HTR-8/SVneo (cell line): ENCODE measurements at regions not wholly inside any gene's neighbourhood (a gene's known extent, or its start where the extent isn't known, plus 50 kb on each side); places are given as distances from the start of the nearest gene placed in this dataset.

ENCODE experiments used
- DNase-seq: peaks from one replicate; pipeline ENCODE4 v3.0.0; 2011; ENCODE audit warnings: low spot score, mixed read lengths; ENCODE audit not compliant: insufficient read length
- FAIRE-seq: peaks from 2 replicates; lab custom pipeline; 2011; peaks lifted over from hg19 to GRCh38; lab: Jason Lieb, UNC

- peak; percentile 95 for FAIRE-seq
- no peak for DNase-seq
These were observed 92.2 kb upstream of the PLET1 start for GRCh38 chr11:112352907-112353306.

DNA sequence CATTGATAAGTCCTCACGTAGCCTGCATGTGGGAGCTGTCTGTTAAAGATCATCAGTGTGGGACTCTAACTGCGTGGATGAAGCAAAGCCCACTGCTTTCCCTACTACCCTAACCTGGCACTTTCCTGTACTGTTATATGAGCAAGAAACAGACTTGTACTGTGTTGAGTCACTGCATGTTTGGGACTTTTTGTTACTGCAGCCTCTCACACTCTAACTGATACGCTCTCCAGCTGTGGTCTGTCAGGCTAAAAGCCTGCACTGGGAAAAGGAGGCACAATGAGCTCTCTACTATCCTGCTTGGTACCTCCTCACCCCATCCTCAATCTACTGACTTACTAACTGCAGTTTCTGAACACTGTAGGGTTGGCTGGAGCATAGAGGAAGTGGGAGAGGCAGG lies 93.7 kb upstream of the PLET1 start:
- peak; percentile 82 for FAIRE-seq

GRCh38 chr11:112355726-112356125 lies 95.1 kb upstream of the PLET1 start:
- FAIRE-seq (peak; percentile 84), DNase-seq (peak; percentile 64)

More for the DNA sequence above, 93.7 kb upstream of the PLET1 start:
- DNase-seq: no peak

DNA sequence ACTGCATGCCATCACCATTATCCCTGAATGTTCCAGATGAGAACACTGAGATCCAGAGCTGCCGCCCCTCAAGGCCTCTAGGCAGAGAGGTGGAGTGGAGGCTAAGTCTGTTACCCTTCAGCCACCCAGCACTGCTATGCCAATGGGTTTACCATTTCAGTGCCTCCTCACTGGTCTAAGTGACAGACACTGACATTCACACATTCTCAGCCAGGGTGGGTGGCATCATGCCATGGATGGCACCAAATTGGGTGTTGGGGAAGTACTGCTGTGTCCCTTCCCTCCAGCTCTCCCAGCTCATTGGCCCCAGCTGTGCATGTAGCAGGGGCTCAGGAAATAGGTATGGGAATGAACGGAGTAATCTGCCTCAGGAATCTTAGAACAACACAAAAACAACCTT lies 96.8 kb upstream of the PLET1 start:
- FAIRE-seq (peak; percentile 70), DNase-seq (no peak)

DNA sequence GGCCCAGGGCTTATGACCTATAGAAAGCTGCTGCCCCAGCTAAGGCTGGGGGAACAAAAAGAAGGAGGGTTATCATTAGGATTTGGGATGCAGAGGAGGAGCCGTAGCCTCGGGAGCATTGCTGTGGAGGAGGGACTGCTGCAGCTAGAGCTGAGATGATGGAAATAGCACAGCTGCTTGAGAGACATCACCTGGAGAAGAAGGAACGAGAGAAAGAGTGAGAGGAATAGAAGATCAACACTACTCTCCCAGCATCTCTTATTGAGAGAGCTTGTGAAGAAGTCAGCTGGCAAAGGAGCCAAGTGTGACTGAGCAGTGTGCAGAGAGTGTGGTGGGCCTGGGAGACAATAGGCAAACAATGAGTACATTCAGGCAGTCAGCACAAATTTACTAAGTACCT lies 100.7 kb upstream of the PLET1 start:
- DNase-seq (no peak), FAIRE-seq (peak; percentile 36)

DNA sequence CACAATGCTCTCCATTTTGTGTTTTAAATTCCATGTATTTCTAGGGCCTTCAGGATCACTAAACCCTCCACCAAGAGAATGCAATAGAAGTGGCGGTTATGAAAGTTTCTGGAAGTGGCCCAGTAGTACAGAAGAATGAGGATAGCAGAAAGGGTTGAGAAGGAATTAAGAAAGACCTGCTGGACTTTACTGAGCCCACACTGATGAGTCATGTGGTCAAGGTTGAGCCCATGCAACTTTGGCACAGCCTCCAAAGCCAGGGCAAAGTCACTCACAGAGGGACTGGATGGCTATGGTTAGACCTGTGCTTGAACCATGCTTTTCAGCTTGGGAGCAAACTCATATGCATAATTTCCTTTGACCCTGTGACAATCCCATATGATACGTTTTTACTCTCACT lies 102.9 kb upstream of the PLET1 start:
- DNase-seq (no peak), FAIRE-seq (no peak)

- FAIRE-seq: peak; percentile 98
- DNase-seq: peak; percentile 51
These were observed 104.4 kb upstream of the PLET1 start for GRCh38 chr11:112364962-112365481.

GRCh38 chr11:112366012-112366411 lies 105.4 kb upstream of the PLET1 start:
- no peak for FAIRE-seq
- DNase-seq: no peak

DNA sequence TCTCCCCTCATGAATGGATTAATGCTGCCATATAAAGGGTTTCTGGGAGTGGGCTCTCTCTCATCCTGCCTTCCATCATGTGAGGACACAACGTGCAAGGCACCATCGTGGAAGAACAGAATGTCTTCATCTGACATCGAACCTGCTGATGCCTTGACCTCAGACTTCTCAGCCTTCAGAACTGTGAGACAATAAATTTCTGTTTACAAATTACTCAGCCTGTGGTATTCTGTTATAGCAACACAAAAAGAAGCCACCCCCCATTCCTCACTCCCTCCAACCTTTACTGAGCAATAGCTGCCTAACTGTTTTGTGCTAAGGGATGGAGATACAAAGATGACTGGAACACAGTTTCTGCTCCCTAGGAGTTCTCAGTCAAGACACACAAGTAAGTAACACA lies 106.1 kb upstream of the PLET1 start:
- no peak for DNase-seq
- FAIRE-seq: peak; percentile 63

GRCh38 chr11:112367461-112367860 lies 106.8 kb upstream of the PLET1 start:
- no peak for FAIRE-seq
- DNase-seq: no peak

DNA sequence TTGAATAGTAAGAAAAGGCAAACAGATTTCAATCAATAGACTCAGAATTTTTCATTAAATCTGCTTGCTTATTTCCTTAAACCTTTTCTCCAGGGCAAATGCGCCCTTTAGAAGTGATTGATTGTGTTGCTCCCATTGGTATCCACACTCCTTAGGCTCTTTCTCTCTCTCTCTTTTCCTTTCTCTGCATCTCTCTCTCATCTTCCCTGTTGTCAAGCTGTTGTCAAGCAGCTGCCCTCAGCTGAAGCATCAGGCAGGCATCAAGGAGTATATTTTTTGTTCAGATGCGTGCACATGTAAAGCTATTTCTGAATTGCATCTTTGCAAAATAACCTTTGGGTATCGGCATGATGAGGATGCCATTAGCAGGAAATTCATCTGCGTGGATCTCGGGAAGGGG lies 107.2 kb upstream of the PLET1 start:
- DNase-seq: no peak
- peak; percentile 48 for FAIRE-seq

- DNase-seq (no peak), FAIRE-seq (peak; percentile 79)
These were observed 107.7 kb upstream of the PLET1 start for GRCh38 chr11:112368381-112368780.

- DNase-seq (no peak), FAIRE-seq (peak; percentile 28)
These were observed 108.7 kb upstream of the PLET1 start for GRCh38 chr11:112369374-112369773.

GRCh38 chr11:112369916-112370315 lies 109.3 kb upstream of the PLET1 start:
- FAIRE-seq: peak; percentile 28
- DNase-seq: no peak

DNA sequence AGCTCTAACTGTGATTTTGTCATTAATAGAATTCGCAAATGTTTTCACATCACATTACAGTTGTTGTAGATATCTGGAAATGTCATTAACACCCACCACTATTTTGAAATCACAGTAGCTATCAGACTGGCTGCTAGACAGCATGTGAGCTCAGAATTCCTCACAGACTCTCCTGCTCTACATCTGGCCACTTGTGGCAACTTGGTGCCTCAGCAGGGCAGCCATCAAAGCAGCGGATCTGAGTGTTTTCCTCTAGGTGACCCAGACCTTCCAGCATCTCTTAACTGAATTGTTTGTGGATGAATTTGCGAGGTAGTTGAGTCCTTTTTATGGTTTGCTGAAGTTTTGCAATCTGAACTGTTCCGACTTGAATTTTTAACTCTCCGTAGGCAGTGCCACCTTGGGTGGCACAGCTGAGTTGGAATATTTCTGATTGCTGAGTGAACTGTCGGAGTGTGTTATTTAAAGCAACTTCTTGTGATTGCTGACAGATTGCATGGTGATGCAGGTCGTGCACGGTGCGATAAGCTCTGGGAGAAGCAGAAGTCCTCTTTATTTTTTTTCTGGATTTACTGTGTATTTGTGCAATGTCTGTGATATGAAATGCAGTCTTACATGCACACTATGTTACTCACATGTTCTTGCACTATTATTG lies 114.0 kb upstream of the PLET1 start:
- DNase-seq (no peak), FAIRE-seq (peak; percentile 75)

GRCh38 chr11:112377946-112378345 lies 117.3 kb upstream of the PLET1 start:
- FAIRE-seq (no peak), DNase-seq (no peak)

DNA sequence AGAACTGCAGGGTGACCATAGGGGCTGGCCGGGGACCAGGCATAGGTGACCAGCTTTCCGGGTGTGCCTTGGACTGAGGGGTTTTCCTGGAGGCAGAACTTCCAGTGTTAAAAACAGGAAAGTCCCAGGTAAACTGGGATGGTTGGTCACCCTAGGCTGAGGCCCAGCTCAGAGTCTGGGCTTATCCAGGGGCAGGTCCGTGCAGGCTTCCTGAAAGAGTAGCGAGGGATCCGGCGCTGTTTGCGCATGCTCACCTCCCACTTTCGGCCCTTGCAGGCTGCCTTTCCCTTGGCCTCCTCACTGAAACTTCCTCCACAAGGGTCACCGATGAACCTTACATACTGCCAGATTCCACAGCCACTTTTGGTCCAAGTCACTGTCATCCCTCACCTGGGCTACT lies 119.8 kb upstream of the PLET1 start:
- no peak for DNase-seq
- no peak for FAIRE-seq

DNA sequence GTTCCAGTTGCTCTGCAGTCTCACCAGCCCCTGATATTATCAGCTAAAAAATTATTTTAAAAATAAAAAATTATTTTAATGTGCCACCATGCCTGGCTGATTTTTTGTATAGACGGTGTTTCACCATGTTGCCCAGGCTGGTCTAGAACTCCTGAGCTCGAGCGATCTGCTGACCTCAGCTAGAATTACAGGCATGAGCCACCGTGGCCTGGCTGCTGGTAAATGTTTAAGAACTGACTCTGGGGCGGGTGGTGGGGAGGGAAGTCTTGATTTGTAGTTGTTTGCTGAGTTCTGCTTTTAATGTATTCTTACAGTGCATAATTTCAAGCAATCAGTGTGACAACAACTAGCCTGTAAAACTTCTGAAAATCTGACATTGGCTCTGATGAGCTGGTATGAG lies 120.9 kb upstream of the PLET1 start:
- peak; percentile 48 for FAIRE-seq
- no peak for DNase-seq

DNA sequence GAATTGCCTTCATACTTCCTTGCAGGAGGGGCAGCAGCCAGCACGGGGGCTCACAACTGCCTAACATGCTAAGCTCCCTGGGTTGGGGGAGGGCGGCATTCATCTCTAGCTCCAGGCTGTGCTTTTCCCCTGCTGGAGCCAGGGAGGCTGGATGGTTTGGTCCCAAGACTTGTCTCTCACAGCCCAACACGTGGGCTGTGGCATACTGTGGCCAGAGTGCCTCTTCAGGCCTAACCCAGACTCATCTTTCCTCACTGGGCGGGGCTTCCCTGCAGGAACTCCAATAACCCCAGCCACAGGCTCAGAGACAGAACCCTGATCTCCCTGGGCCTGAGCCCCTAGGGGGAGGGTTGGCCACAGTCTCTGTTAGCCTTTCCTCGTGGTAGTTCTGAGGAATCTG lies 121.9 kb upstream of the PLET1 start:
- FAIRE-seq (peak; percentile 4), DNase-seq (no peak)

DNA sequence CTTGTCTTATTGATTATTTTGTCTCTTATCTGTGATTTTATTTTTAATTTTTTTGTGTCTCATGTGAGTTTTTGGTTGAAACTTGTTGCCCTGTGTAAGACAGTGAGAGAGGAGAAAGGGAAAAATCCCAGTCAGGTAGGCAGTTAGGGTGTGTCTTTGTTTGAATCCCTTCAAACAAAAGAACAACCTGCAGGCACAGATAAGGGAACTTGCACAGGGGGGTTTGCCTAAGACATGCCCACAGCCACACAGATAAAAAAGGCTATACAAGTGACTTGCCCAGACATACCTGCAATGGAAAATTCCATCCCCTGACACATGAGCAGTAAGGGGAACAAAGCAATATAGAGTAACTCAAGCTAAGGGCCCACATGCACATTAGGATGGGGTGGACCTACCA lies 127.8 kb upstream of the PLET1 start:
- no peak for DNase-seq
- peak; percentile 63 for FAIRE-seq

- DNase-seq (no peak), FAIRE-seq (no peak)
These were observed 130.4 kb upstream of the PLET1 start for GRCh38 chr11:112391086-112391485.

DNA sequence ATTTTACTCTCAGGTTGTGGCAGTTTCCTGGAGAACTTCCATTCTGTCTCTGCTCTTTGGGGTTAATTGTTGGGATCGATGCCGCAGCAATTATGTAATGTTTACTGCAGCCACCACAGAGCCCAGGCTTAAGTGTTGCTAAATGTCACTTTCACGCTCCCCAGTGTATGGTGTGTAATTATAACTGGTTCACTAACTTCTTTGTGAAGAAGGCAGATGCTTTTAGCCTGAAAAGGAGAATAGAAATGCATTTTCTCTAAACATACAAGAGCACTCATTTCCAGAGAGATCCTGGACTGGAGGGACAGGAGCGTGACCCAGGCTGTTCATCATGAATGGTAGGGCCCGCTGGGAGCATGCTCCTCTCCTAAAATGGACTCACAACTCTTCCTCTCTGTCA lies 132.2 kb upstream of the PLET1 start:
- DNase-seq (no peak), FAIRE-seq (no peak)
